ENCODE measurements at regions not wholly inside any gene's neighbourhood (a gene's known extent, or its start where the extent isn't known, plus 50 kb on each side); places are given as distances from the start of the nearest gene placed in this dataset.

DNA sequence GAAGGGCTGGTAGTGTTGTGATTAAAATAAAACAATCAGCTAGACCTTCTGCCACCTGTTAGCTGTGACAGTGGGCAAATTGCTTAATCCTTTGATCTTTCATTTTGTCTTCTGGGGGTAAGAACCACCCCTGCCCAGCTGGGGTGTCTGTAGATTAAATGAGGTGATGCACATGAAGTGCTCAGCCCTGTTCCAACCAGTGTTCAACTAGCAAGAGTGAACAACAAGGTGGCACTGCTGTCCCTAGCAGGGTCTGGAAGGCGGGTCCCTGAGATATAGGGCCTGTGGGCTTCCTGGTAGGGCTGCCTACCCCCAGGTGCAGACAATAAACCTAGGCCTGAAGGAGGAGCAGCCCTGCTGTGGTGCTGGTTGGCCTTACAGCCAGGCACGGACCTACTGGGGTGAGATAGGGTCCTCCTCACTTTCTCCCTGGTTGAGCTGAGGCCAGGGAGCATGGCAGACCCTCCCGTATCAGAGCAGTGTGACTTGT lies 60.6 kb downstream of the ARL6IP4 start:
- no peak for TF ChIP-seq POLR2AphosphoS5 (IDR thresholded peaks at IDR 0.05; ENCODE audit: low read depth, low read length)
- no peak for TF ChIP-seq TAF1 (IDR thresholded peaks at IDR 0.05; ENCODE audit: borderline replicate concordance, insufficient read depth, low read length)
- TF ChIP-seq, protein P1, sequence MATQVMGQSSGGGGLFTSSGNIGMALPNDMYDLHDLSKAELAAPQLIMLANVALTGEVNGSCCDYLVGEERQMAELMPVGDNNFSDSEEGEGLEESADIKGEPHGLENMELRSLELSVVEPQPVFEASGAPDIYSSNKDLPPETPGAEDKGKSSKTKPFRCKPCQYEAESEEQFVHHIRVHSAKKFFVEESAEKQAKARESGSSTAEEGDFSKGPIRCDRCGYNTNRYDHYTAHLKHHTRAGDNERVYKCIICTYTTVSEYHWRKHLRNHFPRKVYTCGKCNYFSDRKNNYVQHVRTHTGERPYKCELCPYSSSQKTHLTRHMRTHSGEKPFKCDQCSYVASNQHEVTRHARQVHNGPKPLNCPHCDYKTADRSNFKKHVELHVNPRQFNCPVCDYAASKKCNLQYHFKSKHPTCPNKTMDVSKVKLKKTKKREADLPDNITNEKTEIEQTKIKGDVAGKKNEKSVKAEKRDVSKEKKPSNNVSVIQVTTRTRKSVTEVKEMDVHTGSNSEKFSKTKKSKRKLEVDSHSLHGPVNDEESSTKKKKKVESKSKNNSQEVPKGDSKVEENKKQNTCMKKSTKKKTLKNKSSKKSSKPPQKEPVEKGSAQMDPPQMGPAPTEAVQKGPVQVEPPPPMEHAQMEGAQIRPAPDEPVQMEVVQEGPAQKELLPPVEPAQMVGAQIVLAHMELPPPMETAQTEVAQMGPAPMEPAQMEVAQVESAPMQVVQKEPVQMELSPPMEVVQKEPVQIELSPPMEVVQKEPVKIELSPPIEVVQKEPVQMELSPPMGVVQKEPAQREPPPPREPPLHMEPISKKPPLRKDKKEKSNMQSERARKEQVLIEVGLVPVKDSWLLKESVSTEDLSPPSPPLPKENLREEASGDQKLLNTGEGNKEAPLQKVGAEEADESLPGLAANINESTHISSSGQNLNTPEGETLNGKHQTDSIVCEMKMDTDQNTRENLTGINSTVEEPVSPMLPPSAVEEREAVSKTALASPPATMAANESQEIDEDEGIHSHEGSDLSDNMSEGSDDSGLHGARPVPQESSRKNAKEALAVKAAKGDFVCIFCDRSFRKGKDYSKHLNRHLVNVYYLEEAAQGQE (IDR thresholded peaks at IDR 0.05; ENCODE audit: insufficient read depth in 1 of 2, low read depth in 2 of 2, low read length in 2 of 2) = no peak

Measured in PFSK-1 (cell line).